ENCODE measurements at regions not wholly inside any gene's neighbourhood (a gene's known extent, or its start where the extent isn't known, plus 50 kb on each side); places are given as distances from the start of the nearest gene placed in this dataset.

- Histone ChIP-seq H3K9ac (ENCODE audit: low read length) (no peak overlapping the region), H3K4me3 (ENCODE audit: low read length) (no peak overlapping the region), H3K79me2 (ENCODE audit: low read length) (no peaks in the 10 kb centered on the region), H3K36me3 (replicated peaks; ENCODE audit: insufficient read depth, low read length) (no peaks in the 10 kb centered on the region), H3F3A (ENCODE audit: insufficient read depth, low read length) (no peaks in the 10 kb centered on the region), H3K4me1 (ENCODE audit: low read length) (no peaks in the 10 kb centered on the region), H3K9me2 (replicated peaks; ENCODE audit: insufficient read depth, low read length) (no peaks in the 10 kb centered on the region), H4K20me1 (ENCODE audit: insufficient read depth, low read length) (no peaks in the 10 kb centered on the region), H3K9me3 (replicated peaks; ENCODE audit: insufficient read depth, low read length) (no peaks in the 10 kb centered on the region), H3K27me3 (replicated peaks; ENCODE audit: insufficient read depth, low read length) (no peaks in the 10 kb centered on the region), H2AFZ (ENCODE audit: low read length) (no peak overlapping the region), H3K27ac (ENCODE audit: low read length) (no peak overlapping the region), H3K4me2 (ENCODE audit: low read depth, low read length) (no peak overlapping the region)
- TF ChIP-seq EZH2phosphoT487 (IDR thresholded peaks at IDR 0.05; ENCODE audit: low read length) (no peak), EZH2 (optimal IDR thresholded peaks at IDR 0.05; ENCODE audit: low read depth, low read length) (no peak), CTCF (IDR thresholded peaks at IDR 0.05; ENCODE audit: low read length) (no peak)
- no peak for DNase-seq
Observed at GRCh38 chr17:59501690-59502089, 63.7 kb upstream of the DHX40 start.

- Histone ChIP-seq H3K27me3 (replicated peaks; ENCODE audit: insufficient read depth, low read length) (no peaks in the 10 kb centered on the region), H3K79me2 (ENCODE audit: low read length) (no peaks in the 10 kb centered on the region), H3K4me2 (ENCODE audit: low read depth, low read length) (no peak overlapping the region), H3K9ac (ENCODE audit: low read length) (no peak overlapping the region), H3K9me2 (replicated peaks; ENCODE audit: insufficient read depth, low read length) (no peaks in the 10 kb centered on the region), H3F3A (ENCODE audit: insufficient read depth, low read length) (no peaks in the 10 kb centered on the region), H3K27ac (ENCODE audit: low read length) (no peak overlapping the region), H3K4me3 (ENCODE audit: low read length) (no peak overlapping the region), H2AFZ (ENCODE audit: low read length) (no peak overlapping the region), H3K36me3 (replicated peaks; ENCODE audit: insufficient read depth, low read length) (no peaks in the 10 kb centered on the region), H3K4me1 (ENCODE audit: low read length) (no peaks in the 10 kb centered on the region), H3K9me3 (replicated peaks; ENCODE audit: insufficient read depth, low read length) (no peaks in the 10 kb centered on the region), H4K20me1 (ENCODE audit: insufficient read depth, low read length) (no peaks in the 10 kb centered on the region)
- TF ChIP-seq EZH2 (optimal IDR thresholded peaks at IDR 0.05; ENCODE audit: low read depth, low read length) (no peak), CTCF (IDR thresholded peaks at IDR 0.05; ENCODE audit: low read length) (no peak), EZH2phosphoT487 (IDR thresholded peaks at IDR 0.05; ENCODE audit: low read length) (no peak)
- no peak for DNase-seq
Observed at GRCh38 chr17:59502800-59503199, 62.6 kb upstream of the DHX40 start.

DNA sequence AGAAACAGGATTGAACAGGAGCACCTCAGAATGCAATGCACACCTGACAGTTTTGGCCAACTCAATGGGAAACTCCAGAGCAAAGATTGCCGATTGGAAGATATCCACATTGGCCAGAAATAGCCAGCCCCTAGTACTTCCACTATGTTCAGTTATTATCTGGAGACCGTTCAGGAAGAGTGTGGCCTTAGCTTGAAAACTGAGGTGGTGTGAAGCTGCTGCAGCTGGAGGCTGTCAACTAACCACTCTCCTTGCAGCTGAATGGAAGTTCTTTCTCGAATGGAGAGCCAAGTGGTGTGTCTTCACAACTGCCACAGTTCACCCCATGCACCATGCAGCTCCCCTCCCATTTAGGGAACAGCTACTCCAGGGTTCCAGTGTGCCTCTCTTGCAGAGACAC lies 61.9 kb upstream of the DHX40 start:
- no peak overlapping the region for H2AFZ ChIP-seq (ENCODE audit: low read length)

More for the DNA sequence above, 61.9 kb upstream of the DHX40 start:
- no peak overlapping the region for H3K27ac ChIP-seq (ENCODE audit: low read length)
- no peak overlapping the region for H3K9ac ChIP-seq (ENCODE audit: low read length)
- no peaks in the 10 kb centered on the region for H3K9me2 ChIP-seq (replicated peaks; ENCODE audit: insufficient read depth, low read length)
- no peaks in the 10 kb centered on the region for H3K36me3 ChIP-seq (replicated peaks; ENCODE audit: insufficient read depth, low read length)
- H3K4me1 ChIP-seq (ENCODE audit: low read length) = no peaks in the 10 kb centered on the region
- H3K79me2 ChIP-seq (ENCODE audit: low read length) = no peaks in the 10 kb centered on the region
- H3K4me2 ChIP-seq (ENCODE audit: low read depth, low read length) = no peak overlapping the region
- no peaks in the 10 kb centered on the region for H3K9me3 ChIP-seq (replicated peaks; ENCODE audit: insufficient read depth, low read length)
- TF ChIP-seq EZH2phosphoT487 (IDR thresholded peaks at IDR 0.05; ENCODE audit: low read length) = no peak
- TF ChIP-seq CTCF (IDR thresholded peaks at IDR 0.05; ENCODE audit: low read length) = no peak
- TF ChIP-seq EZH2 (optimal IDR thresholded peaks at IDR 0.05; ENCODE audit: low read depth, low read length) = no peak
- no peaks in the 10 kb centered on the region for H3K27me3 ChIP-seq (replicated peaks; ENCODE audit: insufficient read depth, low read length)
- no peaks in the 10 kb centered on the region for H4K20me1 ChIP-seq (ENCODE audit: insufficient read depth, low read length)
- H3K4me3 ChIP-seq (ENCODE audit: low read length) = no peak overlapping the region
- no peak for DNase-seq
- no peaks in the 10 kb centered on the region for H3F3A ChIP-seq (ENCODE audit: insufficient read depth, low read length)

Data from MM.1S (cell line).